ENCODE measurements at regions not wholly inside any gene's neighbourhood (a gene's known extent, or its start where the extent isn't known, plus 50 kb on each side); places are given as distances from the start of the nearest gene placed in this dataset.
"Not testable (repeated sequence)": the region's sequence is repeated elsewhere in the genome, so short reads cannot be mapped to it uniquely, and the experiment has no call there.

DNA sequence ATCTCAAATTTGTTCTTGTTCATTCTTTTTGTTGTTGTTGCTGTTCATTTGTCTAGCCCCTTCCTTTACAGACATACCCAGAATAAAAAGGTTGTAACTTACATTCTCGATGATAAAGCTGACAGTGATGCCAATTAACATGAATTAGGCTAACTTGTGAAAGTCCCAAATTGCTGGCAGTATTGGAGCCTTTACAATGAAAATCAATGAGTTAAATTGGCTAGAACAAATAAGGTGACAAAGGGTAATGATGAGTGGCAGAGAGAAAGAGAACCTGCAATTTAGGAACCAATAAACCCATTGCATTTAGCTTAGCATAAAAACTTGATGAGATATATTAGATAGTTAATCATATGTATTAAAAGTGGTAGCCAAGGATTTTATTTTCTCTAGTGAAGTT lies 521.0 kb downstream of the ADCYAP1 start:
- DNase-seq (ENCODE audit: low read depth), result no peak
- TF ChIP-seq, protein P1, sequence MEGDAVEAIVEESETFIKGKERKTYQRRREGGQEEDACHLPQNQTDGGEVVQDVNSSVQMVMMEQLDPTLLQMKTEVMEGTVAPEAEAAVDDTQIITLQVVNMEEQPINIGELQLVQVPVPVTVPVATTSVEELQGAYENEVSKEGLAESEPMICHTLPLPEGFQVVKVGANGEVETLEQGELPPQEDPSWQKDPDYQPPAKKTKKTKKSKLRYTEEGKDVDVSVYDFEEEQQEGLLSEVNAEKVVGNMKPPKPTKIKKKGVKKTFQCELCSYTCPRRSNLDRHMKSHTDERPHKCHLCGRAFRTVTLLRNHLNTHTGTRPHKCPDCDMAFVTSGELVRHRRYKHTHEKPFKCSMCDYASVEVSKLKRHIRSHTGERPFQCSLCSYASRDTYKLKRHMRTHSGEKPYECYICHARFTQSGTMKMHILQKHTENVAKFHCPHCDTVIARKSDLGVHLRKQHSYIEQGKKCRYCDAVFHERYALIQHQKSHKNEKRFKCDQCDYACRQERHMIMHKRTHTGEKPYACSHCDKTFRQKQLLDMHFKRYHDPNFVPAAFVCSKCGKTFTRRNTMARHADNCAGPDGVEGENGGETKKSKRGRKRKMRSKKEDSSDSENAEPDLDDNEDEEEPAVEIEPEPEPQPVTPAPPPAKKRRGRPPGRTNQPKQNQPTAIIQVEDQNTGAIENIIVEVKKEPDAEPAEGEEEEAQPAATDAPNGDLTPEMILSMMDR (conservative IDR thresholded peaks at IDR 0.05; ENCODE audit: low read depth, low read length), result no peak
- H3K4me3 ChIP-seq (ENCODE audit: low read length), result no peak overlapping the region

DNA sequence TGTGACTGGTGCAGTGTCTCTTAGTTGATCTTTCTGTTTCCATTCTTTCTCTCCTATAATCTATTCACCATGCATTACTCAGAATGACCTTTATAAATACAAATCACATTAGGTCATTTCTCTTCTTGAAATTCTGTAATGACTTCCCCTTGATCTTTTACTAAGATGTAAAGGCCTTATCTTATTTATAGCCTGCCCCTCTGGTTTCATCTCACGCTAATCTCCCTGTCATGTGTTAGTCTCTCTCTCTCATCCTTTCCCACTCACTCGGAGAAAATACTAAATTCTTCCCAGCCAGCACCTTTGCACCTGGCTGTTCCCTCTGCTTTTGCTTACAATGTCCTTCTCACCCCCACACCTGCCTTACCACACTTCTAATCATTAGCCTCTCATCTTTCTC lies 530.8 kb downstream of the ADCYAP1 start:
- DNase-seq (ENCODE audit: low read depth), result no peak
- TF ChIP-seq, protein P1 (conservative IDR thresholded peaks at IDR 0.05; ENCODE audit: low read depth, low read length), result no peak
- H3K4me3 ChIP-seq (ENCODE audit: low read length), result no peak overlapping the region

DNA sequence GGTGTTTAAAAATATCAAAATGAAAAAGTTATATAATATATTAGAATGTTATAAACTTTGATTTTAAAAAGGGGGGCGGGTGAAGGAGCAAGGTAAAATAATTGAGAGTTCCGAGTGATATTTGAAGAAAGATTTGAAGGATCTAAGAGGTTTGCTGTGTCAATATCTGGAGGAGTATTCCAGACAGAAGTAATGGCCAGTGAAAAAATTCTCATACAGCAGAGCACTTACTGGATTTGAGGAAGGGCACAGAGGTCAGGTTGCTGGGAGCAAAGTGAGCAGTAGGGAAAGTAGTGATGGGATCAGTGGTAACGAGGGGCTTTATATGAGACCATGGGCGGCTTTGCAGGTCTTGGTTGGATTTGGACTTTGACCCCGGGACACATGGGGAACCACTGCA lies 531.5 kb downstream of the ADCYAP1 start:
- TF ChIP-seq, protein P1 (conservative IDR thresholded peaks at IDR 0.05; ENCODE audit: low read depth, low read length), result no peak
- DNase-seq (ENCODE audit: low read depth), result no peak
- H3K4me3 ChIP-seq (ENCODE audit: low read length), result no peak overlapping the region

DNA sequence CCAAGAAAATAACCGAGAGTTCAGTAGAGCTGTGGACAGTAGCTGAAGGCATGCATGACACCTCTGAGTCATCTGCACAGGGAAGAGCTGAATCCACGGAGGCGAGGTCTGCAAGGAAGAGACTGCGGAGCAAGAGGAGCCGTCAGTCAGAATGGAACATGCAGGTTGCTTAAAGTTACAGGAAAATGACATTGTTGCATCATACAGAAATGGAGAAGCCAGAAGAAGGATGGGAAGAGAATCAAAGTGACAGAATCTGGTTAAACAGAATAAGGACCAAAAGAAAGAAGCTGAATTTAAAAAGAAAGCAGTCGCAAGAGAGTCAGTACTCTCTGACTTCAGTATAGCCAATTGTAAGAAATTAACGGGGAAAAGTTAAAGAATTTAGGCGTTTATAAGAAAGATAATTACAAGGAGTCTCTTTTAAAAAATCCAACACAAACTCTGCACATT lies 533.8 kb downstream of the ADCYAP1 start:
- no peak for DNase-seq (ENCODE audit: low read depth)
- H3K4me3 ChIP-seq (ENCODE audit: low read length), result no peak overlapping the region
- TF ChIP-seq, protein P1 (conservative IDR thresholded peaks at IDR 0.05; ENCODE audit: low read depth, low read length), result no peak

DNA sequence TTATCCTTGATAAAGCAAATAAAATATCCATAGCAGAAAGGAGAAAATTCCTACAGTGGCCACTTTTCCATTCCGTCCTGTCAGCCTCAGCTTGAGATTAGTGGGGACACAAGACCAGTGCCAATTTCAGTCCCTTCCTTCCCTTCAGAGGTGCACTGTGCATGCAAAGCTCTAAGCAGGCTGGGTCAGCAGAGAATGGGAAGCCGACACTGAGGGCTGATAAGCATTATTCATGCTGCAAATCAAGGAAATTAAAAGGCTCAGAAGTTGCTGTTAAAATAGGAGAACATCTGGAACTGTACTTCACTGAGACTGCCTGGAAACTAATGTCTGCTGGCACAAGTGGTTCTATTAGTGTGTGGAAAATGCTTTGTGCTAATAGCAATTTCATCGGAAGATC lies 534.3 kb downstream of the ADCYAP1 start:
- no peak for DNase-seq (ENCODE audit: low read depth)
- TF ChIP-seq, protein P1 (conservative IDR thresholded peaks at IDR 0.05; ENCODE audit: low read depth, low read length), result no peak
- no peak overlapping the region for H3K4me3 ChIP-seq (ENCODE audit: low read length)

DNA sequence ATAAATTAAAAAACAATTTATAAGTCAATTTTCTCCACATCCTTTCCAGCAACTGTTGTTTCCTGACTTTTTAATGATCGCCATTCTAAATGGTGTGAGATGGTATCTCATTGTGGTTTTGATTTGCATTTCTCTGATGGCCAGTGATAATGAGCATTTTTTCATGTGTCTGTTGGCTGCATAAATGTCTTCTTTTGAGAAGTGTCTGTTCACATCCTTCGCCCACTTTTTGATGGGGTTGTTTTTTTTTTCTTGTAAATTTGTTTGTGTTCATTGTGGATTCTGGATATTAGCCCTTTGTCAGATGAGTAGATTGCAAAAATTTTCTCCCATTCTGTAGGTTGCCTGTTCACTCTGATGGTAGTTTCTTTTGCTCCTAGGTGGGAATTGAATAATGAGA lies 539.4 kb downstream of the ADCYAP1 start:
- DNase-seq (ENCODE audit: low read depth); H3K4me3 ChIP-seq (ENCODE audit: low read length): not testable (repeated sequence)

DNA sequence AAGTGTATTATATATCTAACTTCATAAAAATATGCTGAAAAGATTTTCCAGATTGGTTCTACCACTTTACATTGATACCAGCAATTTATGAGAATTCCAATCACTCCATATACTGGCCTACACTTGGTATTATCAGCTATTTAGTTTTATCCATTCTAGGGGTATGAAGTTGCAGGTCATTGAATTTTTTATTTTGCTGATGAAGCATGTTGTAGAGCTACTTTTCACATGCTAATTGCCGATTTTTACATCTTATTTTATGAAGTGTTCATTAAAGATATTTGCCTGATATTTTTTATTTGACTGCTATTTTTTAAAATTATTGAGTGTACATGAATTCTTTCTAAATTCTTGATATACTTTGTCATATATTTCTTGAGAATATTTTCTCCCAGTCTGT lies 542.1 kb downstream of the ADCYAP1 start:
- TF ChIP-seq, protein P1 (conservative IDR thresholded peaks at IDR 0.05; ENCODE audit: low read depth, low read length), result no peak
- DNase-seq (ENCODE audit: low read depth), result no peak
- H3K4me3 ChIP-seq (ENCODE audit: low read length), result no peak overlapping the region

DNA sequence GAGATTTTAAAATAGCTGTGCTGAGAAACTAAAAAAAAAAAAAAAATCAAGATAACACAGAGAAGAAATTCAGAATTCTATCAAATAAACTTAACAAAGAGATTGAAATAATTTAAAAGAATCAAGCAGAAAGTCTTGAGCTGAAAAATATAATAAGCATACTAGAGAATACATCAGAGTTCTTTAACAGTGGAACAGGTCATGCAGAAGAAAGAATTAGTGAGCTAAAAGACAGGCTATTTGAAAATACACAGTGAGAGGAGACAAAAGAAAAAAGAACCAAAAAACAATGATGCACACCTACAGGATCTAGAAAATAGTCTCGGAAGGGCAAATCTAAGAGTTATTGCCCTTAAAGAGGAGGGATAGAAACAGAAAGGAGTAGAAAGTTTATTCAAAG lies 548.1 kb downstream of the ADCYAP1 start:
- TF ChIP-seq, protein P1 (conservative IDR thresholded peaks at IDR 0.05; ENCODE audit: low read depth, low read length), result no peak
- H3K4me3 ChIP-seq (ENCODE audit: low read length), result no peak overlapping the region

More for the DNA sequence above, 548.1 kb downstream of the ADCYAP1 start:
- no peak for DNase-seq (ENCODE audit: low read depth)

Measured in retinal pigment epithelial cell (primary cell).